H1 (cell line): ENCODE measurements at regions not wholly inside any gene's neighbourhood (a gene's known extent, or its start where the extent isn't known, plus 50 kb on each side); places are given as distances from the start of the nearest gene placed in this dataset.

Experiments used
- CTCF ChIA-PET: fragments of 300-600 bp; sonication (Branson Sonifier 250); formaldehyde crosslinking; loops from one replicate; lab custom pipeline; 2021; ENCODE audit not compliant: partially characterized antibody; lab: Charles Lee
- POLR2A ChIA-PET: fragments of 300-600 bp; sonication (Branson Sonifier 250); formaldehyde crosslinking; loops from one replicate; lab custom pipeline; 2021; ENCODE audit warnings: inconsistent platforms; ENCODE audit not compliant: partially characterized antibody; lab: Charles Lee
- DNase-seq, 2 experiments: peaks; one replicate each; pipeline versions ENCODE4 v3.0.0 to v3.0.0-alpha.2; 2010 to 2022; ENCODE audit warnings: low spot score in 2 of 2, low read depth in 1 of 2, mixed read lengths in 1 of 2
- FAIRE-seq: peaks from 2 replicates; lab custom pipeline; 2011; peaks lifted over from hg19 to GRCh38; lab: Jason Lieb, UNC
- H2AFZ ChIP-seq: 2 replicates; pipeline ENCODE4 v1.8.1; 2012; ENCODE audit warnings: low read length, inconsistent platforms
- H2AK5ac ChIP-seq: 2 replicates; pipeline ENCODE4 v1.6.1; 2013; ENCODE audit warnings: low read depth, low read length
- H2BK120ac ChIP-seq: replicated peaks from 2 replicates; pipeline ENCODE3; 2013; ENCODE audit warnings: low read depth, low read length, inconsistent platforms
- H2BK12ac ChIP-seq: 2 replicates; pipeline ENCODE4 v1.6.1; 2013; ENCODE audit warnings: low read depth, low read length
- H2BK15ac ChIP-seq: 2 replicates; pipeline ENCODE4 v1.6.1; 2013; ENCODE audit warnings: low read length
- H2BK20ac ChIP-seq: 2 replicates; pipeline ENCODE4 v1.6.1; 2013; ENCODE audit warnings: low read length
- H2BK5ac ChIP-seq: 2 replicates; pipeline ENCODE4 v1.6.1; 2013; ENCODE audit warnings: low read depth, low read length
- H3K14ac ChIP-seq: 2 replicates; pipeline ENCODE4 v1.6.1; 2013; ENCODE audit warnings: inconsistent platforms; ENCODE audit not compliant: insufficient read length
- H3K18ac ChIP-seq: 2 replicates; pipeline ENCODE4 v1.6.1; 2013; ENCODE audit warnings: low read length; ENCODE audit errors: extremely low read depth
- H3K23ac ChIP-seq: 2 replicates; pipeline ENCODE4 v1.6.1; 2013; ENCODE audit warnings: inconsistent platforms; ENCODE audit not compliant: insufficient read length
- H3K23me2 ChIP-seq: 2 replicates; pipeline ENCODE4 v1.6.1; 2013; ENCODE audit warnings: low read depth, low read length
- H3K27ac ChIP-seq: 2 replicates; pipeline ENCODE4 v1.6.1; 2011; ENCODE audit warnings: low read depth, low read length, inconsistent platforms
- H3K27me3 ChIP-seq, 4 experiments: replicated peaks in 1 of 4; 1 replicate in 1 of 4; 2 replicates in 3 of 4; pipeline versions ENCODE4 v1.6.1 to v1.8.1; 2011 to 2013; ENCODE audit warnings: low read length in 3 of 4, mild to moderate bottlenecking in 3 of 4, inconsistent platforms in 2 of 4, mixed read lengths in 2 of 4, moderate library complexity in 1 of 4; ENCODE audit not compliant: control insufficient read depth in 3 of 4, insufficient read depth in 3 of 4; ENCODE audit errors: extremely low read depth in 1 of 4
- H3K36me3 ChIP-seq, 4 experiments: 2 replicates each; pipeline versions ENCODE4 v1.6.1 to v1.8.1; 2011 to 2013; ENCODE audit warnings: mild to moderate bottlenecking in 4 of 4, low read length in 3 of 4, moderate library complexity in 2 of 4, control low read depth in 1 of 4, inconsistent platforms in 1 of 4; ENCODE audit not compliant: insufficient read depth in 4 of 4, control insufficient read depth in 2 of 4
- H3K4ac ChIP-seq: replicated peaks from 2 replicates; pipeline ENCODE3; 2013; ENCODE audit warnings: low read length, low read depth, mixed read lengths, inconsistent platforms; ENCODE audit not compliant: insufficient read length
- H3K4me1 ChIP-seq, 4 experiments: replicated peaks in 1 of 4; 1 replicate in 1 of 4; 2 replicates in 3 of 4; pipeline versions ENCODE4 v1.6.1 to v1.8.1; 2011 to 2013; ENCODE audit warnings: low read length in 3 of 4, inconsistent platforms in 2 of 4, mixed read lengths in 1 of 4; ENCODE audit not compliant: insufficient read depth in 4 of 4, control insufficient read depth in 3 of 4
- H3K4me2 ChIP-seq, 2 experiments: 2 replicates each; pipeline versions ENCODE4 v1.6.1 to v1.8.1; 2011 to 2013; ENCODE audit warnings: low read depth in 2 of 2, low read length in 2 of 2, control low read depth in 1 of 2, inconsistent platforms in 1 of 2, mild to moderate bottlenecking in 1 of 2; ENCODE audit not compliant: insufficient read depth in 1 of 2
- H3K4me3 ChIP-seq, 4 experiments: fragments of 200-600, 300-600 bp in 1 of 4; sonication (generic), shearing (Covaris generic), sonication (Bioruptor Twin) in 1 of 4; 2 replicates each; pipeline versions ENCODE4 v1.5.1 to v1.8.1; 2011 to 2016; ENCODE audit warnings: low read length in 4 of 4, low read depth in 3 of 4, control low read depth in 2 of 4, inconsistent platforms in 2 of 4, mild to moderate bottlenecking in 2 of 4, mixed read lengths in 1 of 4, moderate library complexity in 1 of 4; ENCODE audit not compliant: insufficient read depth in 2 of 4; ENCODE audit errors: extremely low read depth in 1 of 4
- H3K56ac ChIP-seq: replicated peaks from 2 replicates; pipeline ENCODE3; 2013; ENCODE audit warnings: low read depth, mild to moderate bottlenecking, mixed read lengths, low read length, inconsistent platforms; ENCODE audit not compliant: insufficient read length
- H3K79me1 ChIP-seq: 2 replicates; pipeline ENCODE4 v1.6.1; 2013; ENCODE audit warnings: low read depth, low read length, control low read depth
- H3K79me2 ChIP-seq, 2 experiments: 2 replicates each; pipeline versions ENCODE4 v1.6.1 to v1.8.1; 2012 to 2013; ENCODE audit warnings: low read length in 2 of 2, mild to moderate bottlenecking in 2 of 2, inconsistent platforms in 1 of 2; ENCODE audit not compliant: insufficient read depth in 2 of 2, control insufficient read depth in 1 of 2
- H3K9ac ChIP-seq, 4 experiments: replicated peaks in 1 of 4; 1 replicate in 1 of 4; 2 replicates in 3 of 4; pipeline versions ENCODE4 v1.6.1 to v1.8.1; 2011 to 2013; ENCODE audit warnings: low read depth in 3 of 4, low read length in 3 of 4, control low read depth in 2 of 4, mild to moderate bottlenecking in 2 of 4, moderate library complexity in 2 of 4, inconsistent platforms in 1 of 4; ENCODE audit errors: extremely low read depth in 1 of 4
- H3K9me3 ChIP-seq, 2 experiments: 2 replicates each; pipeline versions ENCODE4 v1.6.1 to v1.8.1; 2012 to 2013; ENCODE audit warnings: mild to moderate bottlenecking in 2 of 2, moderate library complexity in 2 of 2, control low read depth in 1 of 2, inconsistent platforms in 1 of 2, low read depth in 1 of 2, low read length in 1 of 2, mixed read lengths in 1 of 2; ENCODE audit not compliant: insufficient read depth in 2 of 2
- H4K20me1 ChIP-seq, 2 experiments: replicated peaks in 1 of 2; 2 replicates each; pipeline versions ENCODE3 to v1.8.1; 2011 to 2013; ENCODE audit warnings: inconsistent platforms in 2 of 2, low read length in 2 of 2, mild to moderate bottlenecking in 1 of 2; ENCODE audit not compliant: insufficient read depth in 2 of 2, control insufficient read depth in 1 of 2
- H4K5ac ChIP-seq: 2 replicates; pipeline ENCODE4 v1.6.1; 2013; ENCODE audit warnings: low read length, low read depth, mixed read lengths, inconsistent platforms; ENCODE audit not compliant: insufficient read length
- H4K8ac ChIP-seq: 2 replicates; pipeline ENCODE4 v1.8.0; 2013; ENCODE audit warnings: mild to moderate bottlenecking, moderate library complexity, low read length, inconsistent platforms; ENCODE audit not compliant: insufficient read depth; ENCODE audit errors: extremely low read depth
- H4K91ac ChIP-seq: replicated peaks from 2 replicates; pipeline ENCODE3; 2013; ENCODE audit warnings: low read length, mixed read lengths, inconsistent platforms; ENCODE audit not compliant: insufficient read length
- KDM4A ChIP-seq: IDR thresholded peaks from one replicate; pipeline ENCODE4 v1.7.1; 2012; ENCODE audit warnings: low read depth, mild to moderate bottlenecking, moderate library complexity, low read length, inconsistent platforms; ENCODE audit not compliant: severe bottlenecking
- KDM5A ChIP-seq: fragments of 200-600 bp; IDR thresholded peaks from 2 replicates; pipeline ENCODE4 v1.7.1; 2012; ENCODE audit warnings: mild to moderate bottlenecking, low read length, inconsistent platforms, mixed read lengths
- TEAD4 ChIP-seq: IDR thresholded peaks from 2 replicates; pipeline ENCODE4 v1.6.1; 2012; ENCODE audit warnings: low read depth, low read length, inconsistent platforms, mixed read lengths
- WGBS, 2 experiments: shearing (Covaris generic) in 1 of 2; methylation state at CpG; one replicate each; pipeline versions ENCODE4 v1.1.6 to v1.1.7; 2013 to 2015; ENCODE audit warnings: low lambda C conversion rate in 2 of 2, mixed read lengths in 2 of 2, inconsistent platforms in 1 of 2, low coverage in 1 of 2, missing lambda C conversion rate in 1 of 2; ENCODE audit not compliant: insufficient replicate concordance in 2 of 2, insufficient coverage in 1 of 2, insufficient read length in 1 of 2; ENCODE audit errors: extremely low coverage in 1 of 2, missing lambda C conversion rate in 1 of 2; 5-methylcytosine and 5-hydroxymethylcytosine counted together

- H2AFZ ChIP-seq: no peak overlapping the region
- no peak for FAIRE-seq
- CTCF ChIA-PET: no interaction called here
Observed at GRCh38 chr14:44653641-44654040, 146.6 kb upstream of the FSCB start.

More at GRCh38 chr14:44653641-44654040, 146.6 kb upstream of the FSCB start:
- H2BK12ac ChIP-seq: no peak overlapping the region
- no peaks in the 10 kb centered on the region for H3K9me3 ChIP-seq
- no peaks in the 10 kb centered on the region for H3K23me2 ChIP-seq
- H4K91ac ChIP-seq: no peak overlapping the region
- no peak overlapping the region for H2BK20ac ChIP-seq
- no peak overlapping the region for H3K4me3 ChIP-seq
- H4K8ac ChIP-seq: no peak overlapping the region
- H3K36me3 ChIP-seq: no peaks in the 10 kb centered on the region
- no peak overlapping the region for H2BK5ac ChIP-seq
- H2BK15ac ChIP-seq: no peak overlapping the region
- H3K9ac ChIP-seq: no peak overlapping the region
- H3K4ac ChIP-seq: no peak overlapping the region
- no peaks in the 10 kb centered on the region for H3K79me2 ChIP-seq
- WGBS, 2 experiments: 93% methylated on average over 3 of the region's 3 CpGs; no CpG with 5 or more reads in 1 of the 2 experiments
- no peaks in the 10 kb centered on the region for H3K79me1 ChIP-seq
- H2AK5ac ChIP-seq: no peak overlapping the region
- no peak overlapping the region for H3K56ac ChIP-seq
- H3K27me3 ChIP-seq: no peaks in the 10 kb centered on the region
- POLR2A ChIA-PET: no interaction called here
- H3K18ac ChIP-seq: no peak overlapping the region
- H4K20me1 ChIP-seq: no peaks in the 10 kb centered on the region
- TF ChIP-seq KDM4A (no peak), TEAD4 (no peak), KDM5A (no peak)
- H2BK120ac ChIP-seq: no peak overlapping the region
- no peaks in the 10 kb centered on the region for H3K4me1 ChIP-seq
- H3K14ac ChIP-seq: no peak overlapping the region
- H4K5ac ChIP-seq: no peak overlapping the region
- no peak overlapping the region for H3K23ac ChIP-seq
- no peak overlapping the region for H3K27ac ChIP-seq
- no peak overlapping the region for H3K4me2 ChIP-seq
- DNase-seq: no peak
